ENCODE measurements at regions not wholly inside any gene's neighbourhood (a gene's known extent, or its start where the extent isn't known, plus 50 kb on each side); places are given as distances from the start of the nearest gene placed in this dataset.

- DNase-seq (no peak), ATAC-seq (replicated peaks) (no peak)
- no peaks in the 10 kb centered on the region for H3K4me1 Mint-ChIP-seq (ENCODE audit: low read depth in 2 of 2)
- H3K9me3 Mint-ChIP-seq, result peaks cover 0 to 1% of the 10 kb centered on the region in 2 donors
- no peak overlapping the region for H3K27ac Mint-ChIP-seq
- H3K4me3 Mint-ChIP-seq, result no peak overlapping the region
- H3K27me3 Mint-ChIP-seq, result peaks cover 2 to 42% of the 10 kb centered on the region in 2 donors
- no peaks in the 10 kb centered on the region for H3K36me3 Mint-ChIP-seq (ENCODE audit: insufficient read depth)
Measured at GRCh38 chr6:169064194-169064593, 189.5 kb downstream of the THBS2 start.

- Mint-ChIP-seq H3K9me3 (no peaks in the 10 kb centered on the region), H3K27ac (no peak overlapping the region), H3K4me3 (no peak overlapping the region), H3K4me1 (ENCODE audit: low read depth in 2 of 2) (no peaks in the 10 kb centered on the region), H3K36me3 (ENCODE audit: insufficient read depth) (no peaks in the 10 kb centered on the region), H3K27me3 (peaks cover 17 to 37% of the 10 kb centered on the region in 2 donors)
- ATAC-seq (replicated peaks), result no peak
- DNase-seq, result no peak
Measured at GRCh38 chr6:169062272-169062671, 191.4 kb downstream of the THBS2 start.

GRCh38 chr6:169058634-169059033, 195.0 kb downstream of the THBS2 start:
- no peak for DNase-seq
- Mint-ChIP-seq H3K4me3 (no peak overlapping the region), H3K4me1 (ENCODE audit: low read depth in 2 of 2) (no peaks in the 10 kb centered on the region), H3K36me3 (ENCODE audit: insufficient read depth) (no peaks in the 10 kb centered on the region), H3K27ac (no peak overlapping the region), H3K27me3 (peaks cover 12 to 19% of the 10 kb centered on the region in 2 donors), H3K9me3 (no peaks in the 10 kb centered on the region)
- no peak for ATAC-seq (replicated peaks)

GRCh38 chr6:169052462-169052861, 201.2 kb downstream of the THBS2 start:
- Mint-ChIP-seq H3K27ac (no peak overlapping the region), H3K27me3 (peaks cover 21 to 27% of the 10 kb centered on the region in 2 donors), H3K4me3 (no peak overlapping the region), H3K36me3 (ENCODE audit: insufficient read depth) (no peaks in the 10 kb centered on the region), H3K9me3 (no peaks in the 10 kb centered on the region), H3K4me1 (ENCODE audit: low read depth in 2 of 2) (no peaks in the 10 kb centered on the region)
- ATAC-seq (replicated peaks) (no peak), DNase-seq (no peak)

- H3K27ac Mint-ChIP-seq, result no peak overlapping the region
- H3K27me3 Mint-ChIP-seq, result peaks cover 32 to 37% of the 10 kb centered on the region in 2 donors
- ATAC-seq (replicated peaks) (no peak), DNase-seq (no peak)
- no peaks in the 10 kb centered on the region for H3K36me3 Mint-ChIP-seq (ENCODE audit: insufficient read depth)
- H3K4me3 Mint-ChIP-seq, result no peak overlapping the region
- no peaks in the 10 kb centered on the region for H3K9me3 Mint-ChIP-seq
- no peaks in the 10 kb centered on the region for H3K4me1 Mint-ChIP-seq (ENCODE audit: low read depth in 2 of 2)
Measured at GRCh38 chr6:169051371-169051770, 202.3 kb downstream of the THBS2 start.

- Mint-ChIP-seq H3K27ac (no peak overlapping the region), H3K4me3 (no peak overlapping the region), H3K4me1 (ENCODE audit: low read depth in 2 of 2) (no peaks in the 10 kb centered on the region), H3K36me3 (ENCODE audit: insufficient read depth) (no peaks in the 10 kb centered on the region), H3K9me3 (no peaks in the 10 kb centered on the region), H3K27me3 (peaks cover 37 to 46% of the 10 kb centered on the region in 2 donors)
- DNase-seq (no peak), ATAC-seq (replicated peaks) (no peak)
Measured at GRCh38 chr6:169048865-169049205, 204.8 kb downstream of the THBS2 start.

- Mint-ChIP-seq H3K27me3 (peaks cover 34 to 41% of the 10 kb centered on the region in 2 donors), H3K27ac (no peak overlapping the region), H3K4me1 (ENCODE audit: low read depth in 2 of 2) (no peaks in the 10 kb centered on the region), H3K9me3 (no peaks in the 10 kb centered on the region), H3K36me3 (ENCODE audit: insufficient read depth) (no peaks in the 10 kb centered on the region), H3K4me3 (no peak overlapping the region)
- ATAC-seq (replicated peaks) (no peak), DNase-seq (no peak)
Measured at GRCh38 chr6:169048185-169048864, 205.3 kb downstream of the THBS2 start.

- Mint-ChIP-seq H3K9me3 (no peaks in the 10 kb centered on the region), H3K27me3 (peaks cover 32 to 36% of the 10 kb centered on the region in 2 donors), H3K36me3 (ENCODE audit: insufficient read depth) (no peaks in the 10 kb centered on the region), H3K4me3 (no peak overlapping the region), H3K4me1 (ENCODE audit: low read depth in 2 of 2) (no peaks in the 10 kb centered on the region), H3K27ac (no peak overlapping the region)
- DNase-seq, result no peak
- ATAC-seq (replicated peaks), result no peak
Measured at GRCh38 chr6:169047345-169047744, 206.3 kb downstream of the THBS2 start.

- peaks cover 27 to 31% of the 10 kb centered on the region in 2 donors for H3K27me3 Mint-ChIP-seq
- H3K27ac Mint-ChIP-seq, result no peak overlapping the region
- no peaks in the 10 kb centered on the region for H3K4me1 Mint-ChIP-seq (ENCODE audit: low read depth in 2 of 2)
- no peak for ATAC-seq (replicated peaks)
- no peak for DNase-seq
- no peaks in the 10 kb centered on the region for H3K9me3 Mint-ChIP-seq
- H3K36me3 Mint-ChIP-seq (ENCODE audit: insufficient read depth), result no peaks in the 10 kb centered on the region
- no peak overlapping the region for H3K4me3 Mint-ChIP-seq
Measured at GRCh38 chr6:169046483-169047192, 207.0 kb downstream of the THBS2 start.

GRCh38 chr6:169046021-169046420, 207.6 kb downstream of the THBS2 start:
- H3K27ac Mint-ChIP-seq, result no peak overlapping the region

GRCh38 chr6:169045486-169045885, 208.2 kb downstream of the THBS2 start:
- no peaks in the 10 kb centered on the region for H3K36me3 Mint-ChIP-seq (ENCODE audit: insufficient read depth)
- ATAC-seq (replicated peaks), result no peak
- no peak for DNase-seq
- H3K27me3 Mint-ChIP-seq, result peaks cover 25 to 32% of the 10 kb centered on the region in 2 donors
- H3K27ac Mint-ChIP-seq, result no peak overlapping the region
- no peaks in the 10 kb centered on the region for H3K4me1 Mint-ChIP-seq (ENCODE audit: low read depth in 2 of 2)
- H3K4me3 Mint-ChIP-seq, result no peak overlapping the region
- no peaks in the 10 kb centered on the region for H3K9me3 Mint-ChIP-seq

More at GRCh38 chr6:169046021-169046420, 207.6 kb downstream of the THBS2 start:
- DNase-seq (no peak), ATAC-seq (replicated peaks) (no peak)
- Mint-ChIP-seq H3K9me3 (no peaks in the 10 kb centered on the region), H3K4me1 (ENCODE audit: low read depth in 2 of 2) (no peaks in the 10 kb centered on the region), H3K27me3 (peaks cover 21 to 28% of the 10 kb centered on the region in 2 donors), H3K36me3 (ENCODE audit: insufficient read depth) (no peaks in the 10 kb centered on the region), H3K4me3 (no peak overlapping the region)

GRCh38 chr6:169044381-169045230, 209.0 kb downstream of the THBS2 start:
- peaks cover 29 to 39% of the 10 kb centered on the region in 2 donors for H3K27me3 Mint-ChIP-seq
- no peak overlapping the region for H3K27ac Mint-ChIP-seq
- no peak for DNase-seq
- H3K9me3 Mint-ChIP-seq, result no peaks in the 10 kb centered on the region
- no peak for ATAC-seq (replicated peaks)
- no peaks in the 10 kb centered on the region for H3K4me1 Mint-ChIP-seq (ENCODE audit: low read depth in 2 of 2)
- no peak overlapping the region for H3K4me3 Mint-ChIP-seq
- no peaks in the 10 kb centered on the region for H3K36me3 Mint-ChIP-seq (ENCODE audit: insufficient read depth)

- Mint-ChIP-seq H3K9me3 (no peaks in the 10 kb centered on the region), H3K4me3 (no peak overlapping the region), H3K36me3 (ENCODE audit: insufficient read depth) (no peaks in the 10 kb centered on the region), H3K27me3 (peaks cover 21 to 31% of the 10 kb centered on the region in 2 donors), H3K27ac (no peak overlapping the region), H3K4me1 (ENCODE audit: low read depth in 2 of 2) (no peaks in the 10 kb centered on the region)
- no peak for DNase-seq
- no peak for ATAC-seq (replicated peaks)
Measured at GRCh38 chr6:169042061-169042460, 211.6 kb downstream of the THBS2 start.

Data from effector memory CD8-positive, alpha-beta T cell (primary cell).